Osteoblast (primary cell): ENCODE measurements at regions not wholly inside any gene's neighbourhood (a gene's known extent, or its start where the extent isn't known, plus 50 kb on each side); places are given as distances from the start of the nearest gene placed in this dataset.

Experiments used
- DNase-seq: peaks from one replicate; pipeline ENCODE4 v3.0.0; 2011; ENCODE audit warnings: low spot score, mixed read lengths; ENCODE audit not compliant: insufficient read length; ENCODE audit errors: missing footprints
- H2AFZ ChIP-seq: 2 replicates; pipeline ENCODE4 v1.6.0; 2011; ENCODE audit warnings: mild to moderate bottlenecking, low read length
- H3K27ac ChIP-seq: 2 replicates; pipeline ENCODE4 v1.5.1; 2011; ENCODE audit warnings: mild to moderate bottlenecking, low read depth, low read length, moderate library complexity
- H3K27me3 ChIP-seq: 2 replicates; pipeline ENCODE4 v1.6.0; 2012; ENCODE audit warnings: mild to moderate bottlenecking, control low read depth, inconsistent platforms, low read length, moderate library complexity; ENCODE audit not compliant: insufficient read depth
- H3K36me3 ChIP-seq: 2 replicates; pipeline ENCODE4 v1.5.1; 2011; ENCODE audit warnings: mild to moderate bottlenecking, low read length, control low read depth, moderate library complexity; ENCODE audit not compliant: insufficient read depth
- H3K4me1 ChIP-seq: 2 replicates; pipeline ENCODE4 v1.5.1; 2011; ENCODE audit warnings: mild to moderate bottlenecking, low read length, control low read depth, moderate library complexity; ENCODE audit not compliant: insufficient read depth
- H3K4me2 ChIP-seq: 2 replicates; pipeline ENCODE4 v1.6.0; 2011; ENCODE audit warnings: mild to moderate bottlenecking, low read length; ENCODE audit not compliant: insufficient read depth
- H3K4me3 ChIP-seq: fragments of 200-600 bp; sonication (generic); 3 replicates; pipeline ENCODE4 v1.5.1; 2012; ENCODE audit warnings: mild to moderate bottlenecking, low read length, inconsistent platforms; ENCODE audit not compliant: insufficient read depth
- H3K79me2 ChIP-seq: 2 replicates; pipeline ENCODE4 v1.6.0; 2012; ENCODE audit warnings: mild to moderate bottlenecking, low read length, control low read depth, inconsistent platforms; ENCODE audit not compliant: insufficient read depth
- H3K9me3 ChIP-seq: 2 replicates; pipeline ENCODE4 v1.5.1; 2011; ENCODE audit warnings: low read depth, low read length, control low read depth
- H4K20me1 ChIP-seq: 2 replicates; pipeline ENCODE4 v1.6.0; 2012; ENCODE audit warnings: mild to moderate bottlenecking, low read length, control low read depth; ENCODE audit not compliant: insufficient read depth
- TF ChIP-seq, protein P1 (sequence below): IDR thresholded peaks from 2 replicates; pipeline ENCODE4 v1.5.1; 2011; ENCODE audit warnings: mild to moderate bottlenecking, low read depth, low read length, moderate library complexity; ENCODE audit errors: extremely low read depth

DNA sequence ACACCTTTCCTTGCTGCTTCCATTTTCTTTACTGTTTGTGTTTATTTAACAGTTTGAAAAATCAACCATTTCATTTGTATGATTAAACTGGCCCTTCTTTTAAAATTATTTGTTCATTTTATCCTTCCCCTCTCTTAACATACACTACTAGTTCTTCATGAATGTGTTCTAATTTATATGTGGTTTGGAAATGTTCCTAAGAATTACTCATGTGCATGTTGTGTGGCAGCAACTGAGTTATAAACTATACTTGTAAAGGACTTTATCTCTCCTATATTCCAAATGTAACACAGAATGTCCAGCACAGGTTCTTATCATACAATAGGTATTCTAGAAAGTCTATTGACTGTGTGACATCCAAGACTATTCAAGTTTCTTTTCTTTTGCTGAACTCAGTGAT, 358.2 kb upstream of the MEF2C start:
- Histone ChIP-seq H3K4me3 (no peak overlapping the region), H2AFZ (no peak overlapping the region), H3K79me2 (no peaks in the 10 kb centered on the region), H3K4me1 (peaks cover 4% of the 10 kb centered on the region), H3K27me3 (no peaks in the 10 kb centered on the region), H4K20me1 (no peaks in the 10 kb centered on the region), H3K27ac (no peak overlapping the region), H3K9me3 (no peaks in the 10 kb centered on the region), H3K36me3 (no peaks in the 10 kb centered on the region), H3K4me2 (no peak overlapping the region)
- DNase-seq, result peak; percentile 15
- TF ChIP-seq, protein P1, sequence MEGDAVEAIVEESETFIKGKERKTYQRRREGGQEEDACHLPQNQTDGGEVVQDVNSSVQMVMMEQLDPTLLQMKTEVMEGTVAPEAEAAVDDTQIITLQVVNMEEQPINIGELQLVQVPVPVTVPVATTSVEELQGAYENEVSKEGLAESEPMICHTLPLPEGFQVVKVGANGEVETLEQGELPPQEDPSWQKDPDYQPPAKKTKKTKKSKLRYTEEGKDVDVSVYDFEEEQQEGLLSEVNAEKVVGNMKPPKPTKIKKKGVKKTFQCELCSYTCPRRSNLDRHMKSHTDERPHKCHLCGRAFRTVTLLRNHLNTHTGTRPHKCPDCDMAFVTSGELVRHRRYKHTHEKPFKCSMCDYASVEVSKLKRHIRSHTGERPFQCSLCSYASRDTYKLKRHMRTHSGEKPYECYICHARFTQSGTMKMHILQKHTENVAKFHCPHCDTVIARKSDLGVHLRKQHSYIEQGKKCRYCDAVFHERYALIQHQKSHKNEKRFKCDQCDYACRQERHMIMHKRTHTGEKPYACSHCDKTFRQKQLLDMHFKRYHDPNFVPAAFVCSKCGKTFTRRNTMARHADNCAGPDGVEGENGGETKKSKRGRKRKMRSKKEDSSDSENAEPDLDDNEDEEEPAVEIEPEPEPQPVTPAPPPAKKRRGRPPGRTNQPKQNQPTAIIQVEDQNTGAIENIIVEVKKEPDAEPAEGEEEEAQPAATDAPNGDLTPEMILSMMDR, result no peak

DNA sequence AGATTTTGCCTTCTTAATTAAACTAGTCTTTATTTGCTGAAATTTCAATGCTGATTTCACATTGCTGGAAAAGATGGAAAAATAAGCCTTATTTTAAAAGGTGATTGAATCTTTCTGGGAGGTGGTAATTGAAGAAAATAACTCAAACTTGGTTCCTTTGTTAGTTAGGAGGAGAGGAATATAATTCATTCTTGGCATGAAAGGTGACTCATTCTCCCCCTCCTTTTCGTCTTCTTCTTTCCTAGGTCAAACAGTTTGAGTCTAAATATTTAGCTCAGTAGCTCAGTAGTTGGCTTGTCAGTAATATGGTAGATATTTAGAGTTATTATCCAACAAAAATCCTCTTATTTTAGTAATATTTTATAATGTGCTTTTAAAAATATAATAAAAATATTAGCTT, 353.9 kb upstream of the MEF2C start:
- Histone ChIP-seq H3K79me2 (no peaks in the 10 kb centered on the region), H4K20me1 (no peaks in the 10 kb centered on the region), H3K9me3 (no peaks in the 10 kb centered on the region), H3K27ac (no peak overlapping the region), H3K4me1 (peaks cover 4% of the 10 kb centered on the region), H3K4me3 (no peak overlapping the region), H3K36me3 (no peaks in the 10 kb centered on the region), H3K4me2 (no peak overlapping the region), H3K27me3 (no peaks in the 10 kb centered on the region), H2AFZ (no peak overlapping the region)
- TF ChIP-seq, protein P1, result no peak
- DNase-seq, result no peak

DNA sequence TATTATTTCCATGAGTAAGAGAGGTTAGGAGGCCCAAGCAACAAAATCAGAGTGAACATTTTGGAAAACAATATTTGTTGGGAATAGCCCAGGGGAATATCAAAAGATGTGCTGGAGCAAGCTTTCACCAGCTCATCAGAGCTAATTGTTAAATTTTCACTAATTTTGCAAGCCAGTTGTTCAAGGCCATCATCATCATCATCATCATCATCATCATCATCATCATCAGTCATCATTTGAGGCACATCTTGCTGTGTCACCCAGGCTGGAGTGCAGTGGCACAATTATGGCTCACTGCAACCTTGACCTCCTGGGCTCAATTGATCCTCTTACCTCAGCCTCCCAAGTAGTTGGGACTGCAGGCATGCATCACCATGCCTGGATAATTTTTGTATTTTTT, 350.5 kb upstream of the MEF2C start:
- no peaks in the 10 kb centered on the region for H3K36me3 ChIP-seq
- no peak overlapping the region for H3K4me2 ChIP-seq
- TF ChIP-seq, protein P1, result no peak
- H3K9me3 ChIP-seq, result no peaks in the 10 kb centered on the region
- H2AFZ ChIP-seq, result no peak overlapping the region
- H3K27ac ChIP-seq, result no peak overlapping the region
- no peak overlapping the region for H3K4me3 ChIP-seq
- no peaks in the 10 kb centered on the region for H3K4me1 ChIP-seq
- no peaks in the 10 kb centered on the region for H3K27me3 ChIP-seq
- H4K20me1 ChIP-seq, result no peaks in the 10 kb centered on the region
- DNase-seq, result no peak
- no peaks in the 10 kb centered on the region for H3K79me2 ChIP-seq

DNA sequence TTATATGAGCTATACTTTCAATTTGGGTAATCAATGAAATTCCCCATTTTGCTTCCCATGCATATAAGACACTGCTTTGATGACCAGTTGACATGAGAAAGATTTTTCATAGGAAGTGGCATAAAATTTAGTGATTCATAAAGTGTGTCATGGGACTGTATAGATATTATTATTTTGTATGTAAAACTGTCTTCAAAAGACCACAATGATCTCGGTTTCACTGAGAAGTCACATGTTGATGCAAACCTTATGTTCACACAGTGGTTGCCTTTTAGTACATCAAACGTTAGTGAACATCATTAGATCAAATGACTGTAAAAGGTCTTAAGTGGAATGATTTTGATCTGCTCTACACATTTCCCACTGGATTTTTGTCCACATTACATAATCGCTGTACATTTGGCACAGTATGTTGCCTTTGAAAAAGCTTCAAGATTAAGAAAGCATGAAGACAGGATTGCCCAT, 349.2 kb upstream of the MEF2C start:
- Histone ChIP-seq H3K79me2 (no peaks in the 10 kb centered on the region), H3K27me3 (no peaks in the 10 kb centered on the region), H2AFZ (no peak overlapping the region), H3K4me3 (no peak overlapping the region), H3K27ac (no peak overlapping the region), H3K4me1 (no peaks in the 10 kb centered on the region), H3K36me3 (no peaks in the 10 kb centered on the region), H4K20me1 (no peaks in the 10 kb centered on the region), H3K9me3 (no peaks in the 10 kb centered on the region), H3K4me2 (no peak overlapping the region)
- no peak for DNase-seq
- TF ChIP-seq, protein P1, result no peak
